ENCODE measurements at regions not wholly inside any gene's neighbourhood (a gene's known extent, or its start where the extent isn't known, plus 50 kb on each side); places are given as distances from the start of the nearest gene placed in this dataset.

- TF ChIP-seq CTCF (IDR thresholded peaks at IDR 0.05; ENCODE audit: control insufficient read depth, extremely low read depth, insufficient read depth), result no peak
- H3K4me3 ChIP-seq (ENCODE audit: low read depth, low read length), result no peak overlapping the region
- DNase-seq (ENCODE audit: low read depth), result no peak
Observed at GRCh38 chr12:92072112-92072511, 73.5 kb downstream of the BTG1 start.

- DNase-seq (ENCODE audit: low read depth), result no peak
- H3K4me3 ChIP-seq (ENCODE audit: low read depth, low read length), result no peak overlapping the region
- TF ChIP-seq CTCF (IDR thresholded peaks at IDR 0.05; ENCODE audit: control insufficient read depth, extremely low read depth, insufficient read depth), result no peak
Observed at GRCh38 chr12:92070864-92071445, 74.7 kb downstream of the BTG1 start.

DNA sequence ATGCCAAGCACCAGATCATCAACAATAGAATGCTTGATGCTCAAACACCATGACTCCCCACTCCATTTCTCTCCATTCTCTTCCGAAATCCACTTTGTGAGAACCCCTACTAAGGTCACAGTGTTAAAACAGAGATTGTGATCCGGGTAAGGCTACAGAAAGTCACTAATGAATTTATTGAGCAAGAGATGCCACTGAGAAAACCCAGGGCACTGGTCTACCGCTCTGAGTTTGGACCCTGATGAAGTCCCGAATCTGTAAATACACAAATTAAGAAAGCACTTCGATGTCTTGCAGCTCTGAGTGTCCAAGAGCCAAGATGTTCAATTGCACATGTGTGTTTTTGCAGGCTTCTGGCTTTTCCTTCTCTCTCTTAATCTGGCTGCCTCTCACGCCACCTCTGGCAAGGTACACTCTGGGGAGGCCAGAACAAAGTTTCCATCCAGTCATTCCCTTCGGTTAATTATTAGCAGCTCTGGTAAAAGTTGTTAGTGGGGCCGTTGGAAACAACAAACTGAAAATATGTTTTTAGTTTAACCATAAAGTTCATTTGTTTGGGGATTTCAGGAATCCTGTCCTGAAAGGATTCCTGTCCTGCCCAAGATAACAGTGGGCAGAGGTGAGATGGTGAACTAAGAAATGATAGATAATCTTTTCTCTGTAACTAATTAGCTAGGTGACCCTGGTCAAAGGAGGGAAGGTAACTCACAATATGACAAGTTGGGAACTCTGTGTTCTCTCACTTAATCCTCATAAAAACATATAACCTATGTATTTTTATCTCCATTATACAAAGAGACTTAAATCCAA, 75.4 kb downstream of the BTG1 start:
- no peak for DNase-seq (ENCODE audit: low read depth)
- TF ChIP-seq CTCF (IDR thresholded peaks at IDR 0.05; ENCODE audit: control insufficient read depth, extremely low read depth, insufficient read depth), result no peak
- no peak overlapping the region for H3K4me3 ChIP-seq (ENCODE audit: low read depth, low read length)

- no peak for DNase-seq (ENCODE audit: low read depth)
- no peak overlapping the region for H3K4me3 ChIP-seq (ENCODE audit: low read depth, low read length)
- TF ChIP-seq CTCF (IDR thresholded peaks at IDR 0.05; ENCODE audit: control insufficient read depth, extremely low read depth, insufficient read depth), result no peak
Observed at GRCh38 chr12:92068459-92068858, 77.2 kb downstream of the BTG1 start.

DNA sequence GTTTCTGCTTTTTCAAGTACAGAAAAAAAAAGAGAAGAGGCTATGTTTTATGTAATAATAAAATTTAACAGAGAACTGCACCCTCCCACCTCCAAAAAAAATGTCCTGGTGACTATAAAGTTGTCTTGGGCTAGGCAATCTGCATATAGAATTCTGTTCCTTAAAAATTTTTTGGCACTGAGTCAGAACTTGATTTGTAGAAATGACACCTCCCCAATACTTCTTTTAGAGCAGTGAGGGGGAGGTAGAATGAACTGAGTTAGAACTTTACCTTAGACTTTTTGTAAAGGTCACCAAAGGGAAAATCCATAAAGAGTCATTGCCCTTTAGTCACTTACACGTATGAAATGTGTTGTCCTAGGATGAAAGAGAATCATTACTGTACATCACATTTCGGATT, 80.0 kb downstream of the BTG1 start:
- DNase-seq (ENCODE audit: low read depth), result no peak
- no peak overlapping the region for H3K4me3 ChIP-seq (ENCODE audit: low read depth, low read length)
- TF ChIP-seq CTCF (IDR thresholded peaks at IDR 0.05; ENCODE audit: control insufficient read depth, extremely low read depth, insufficient read depth), result no peak

- no peak for TF ChIP-seq CTCF (IDR thresholded peaks at IDR 0.05; ENCODE audit: control insufficient read depth, extremely low read depth, insufficient read depth)
- DNase-seq (ENCODE audit: low read depth), result no peak
- H3K4me3 ChIP-seq (ENCODE audit: low read depth, low read length), result no peak overlapping the region
Observed at GRCh38 chr12:92065018-92065499, 80.6 kb downstream of the BTG1 start.
